Posterior cingulate gyrus (tissue), 11 donors: ENCODE measurements at regions not wholly inside any gene's neighbourhood (a gene's known extent, or its start where the extent isn't known, plus 50 kb on each side); places are given as distances from the start of the nearest gene placed in this dataset.

ENCODE experiments used
- DNase-seq, 10 donors: peaks; one replicate each; pipeline versions ENCODE4 v3.0.0 to v3.0.0-alpha.2; 2020 to 2021; ENCODE audit warnings: mixed read lengths in 3 of 10
- intact Hi-C: fragments of 100-400 bp; cut with DNase I; formaldehyde crosslinking; loops from one replicate; pipeline ENCODE4 v1.15.1; 2023

- peak in 7 of 10 donors; percentile 47 to 87 (median 64) for DNase-seq
- intact Hi-C loops, result no loop called here
These were observed 52.3 kb upstream of the TMEM229A start for GRCh38 chr7:124085179-124085578.

- intact Hi-C loops, result no loop called here
These were observed 51.2 kb upstream of the TMEM229A start for GRCh38 chr7:124084024-124084423.

More at GRCh38 chr7:124084024-124084423, 51.2 kb upstream of the TMEM229A start:
- DNase-seq, result no peak
